HG02938 (cell line): ENCODE measurements at regions not wholly inside any gene's neighbourhood (a gene's known extent, or its start where the extent isn't known, plus 50 kb on each side); places are given as distances from the start of the nearest gene placed in this dataset.

Source experiments
- ATAC-seq: cut with Tn5 transposase; IDR thresholded peaks from one replicate; pipeline ENCODE4 v1.9.1; 2021; ENCODE audit warnings: mild to moderate bottlenecking, moderate library complexity; ENCODE audit not compliant: unreplicated experiment

DNA sequence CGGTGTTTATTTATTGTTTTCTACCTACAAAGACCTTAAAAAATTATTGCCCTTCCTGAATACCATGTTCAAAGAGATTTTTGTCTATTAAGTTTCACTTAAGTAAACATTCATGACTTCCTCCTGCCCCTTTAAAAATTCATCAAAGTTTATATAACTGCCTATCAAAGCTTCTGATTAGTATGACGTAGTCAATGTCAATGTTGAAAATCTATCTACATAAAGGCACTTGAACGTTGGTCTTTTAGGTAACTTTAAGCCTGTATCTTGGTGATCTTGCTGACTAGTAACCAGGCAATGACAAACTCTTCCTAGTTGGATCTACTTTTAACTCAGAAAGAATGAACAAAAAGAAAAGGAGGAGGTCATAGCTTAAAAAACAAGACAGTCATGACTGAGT, 97.2 kb downstream of the MAIP1 start:
- no peak for ATAC-seq

DNA sequence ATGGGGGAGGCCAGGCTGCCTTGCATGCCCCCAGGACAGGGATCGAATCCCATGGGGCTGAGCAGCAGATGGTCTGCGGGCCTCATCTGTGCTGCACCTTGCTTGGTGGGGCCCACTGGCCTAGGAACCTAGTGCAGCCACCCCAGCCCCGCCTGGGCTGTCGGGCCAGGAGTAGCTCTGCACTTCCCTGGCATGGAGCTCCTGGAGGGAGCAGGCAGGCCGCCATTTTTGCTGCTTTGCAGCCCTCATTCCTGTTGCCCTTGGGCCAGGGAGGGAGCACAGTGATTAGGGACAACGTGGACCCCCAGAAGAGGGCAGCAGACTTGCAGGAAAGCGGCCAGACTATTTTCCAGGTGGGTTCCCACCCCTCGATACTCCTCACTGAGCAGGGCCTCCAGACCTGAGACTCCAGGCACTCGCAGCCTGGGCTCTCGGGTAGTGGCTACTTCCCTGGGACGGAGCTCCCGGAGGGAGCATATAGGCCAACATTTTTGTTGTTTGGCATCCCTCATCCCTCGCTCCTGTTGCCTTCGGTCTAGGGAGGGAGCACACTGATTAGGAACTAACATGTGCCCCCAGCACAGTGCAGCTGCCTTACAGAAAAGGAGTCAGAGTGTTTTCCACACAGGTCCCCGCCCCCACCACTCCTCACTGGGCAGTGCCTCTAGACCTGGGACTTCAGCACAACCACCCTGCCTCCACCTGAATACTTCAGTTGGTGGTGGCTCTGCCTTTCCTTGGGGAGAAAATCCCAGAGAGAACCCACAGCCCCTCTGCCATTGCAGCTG, 99.5 kb downstream of the MAIP1 start:
- no peak for ATAC-seq

DNA sequence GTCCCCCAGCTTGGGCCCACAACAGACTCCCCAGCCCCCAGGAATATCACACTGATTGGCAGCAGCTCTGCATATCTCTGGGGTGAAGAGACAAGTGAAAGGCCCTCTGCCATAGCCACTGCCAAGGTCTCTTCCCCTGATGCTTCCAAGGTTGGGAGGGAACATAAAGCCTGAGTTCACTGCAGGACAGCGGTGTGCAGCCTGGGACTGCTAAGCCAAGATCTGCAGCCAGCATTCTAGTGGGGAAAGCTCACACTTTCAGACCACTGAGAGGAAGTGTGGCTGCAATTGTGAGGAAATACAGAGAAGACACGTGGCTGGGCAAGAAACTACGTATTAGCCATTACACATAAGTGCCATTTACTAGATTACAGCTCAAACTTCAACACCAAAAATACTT, 100.7 kb downstream of the MAIP1 start:
- no peak for ATAC-seq

DNA sequence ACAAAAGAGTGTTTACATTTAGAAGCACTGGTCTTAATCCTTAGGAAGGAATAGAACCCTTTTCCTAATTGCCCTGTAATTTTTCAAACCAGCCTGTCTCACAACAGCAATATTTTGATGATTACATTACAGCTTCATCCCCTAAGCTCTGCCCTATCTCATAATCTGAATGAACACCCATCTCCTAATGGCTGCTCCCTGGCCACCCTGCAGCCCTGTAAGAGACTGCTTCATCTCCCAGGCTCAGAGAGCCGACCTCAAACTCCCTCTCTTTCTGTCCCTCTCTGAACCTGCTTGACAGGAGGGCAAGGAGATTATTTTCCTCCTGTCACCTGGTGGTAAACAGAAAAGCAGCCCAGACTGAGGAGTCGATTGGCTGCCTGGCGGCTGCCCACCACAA, 107.8 kb downstream of the MAIP1 start:
- ATAC-seq, result no peak

DNA sequence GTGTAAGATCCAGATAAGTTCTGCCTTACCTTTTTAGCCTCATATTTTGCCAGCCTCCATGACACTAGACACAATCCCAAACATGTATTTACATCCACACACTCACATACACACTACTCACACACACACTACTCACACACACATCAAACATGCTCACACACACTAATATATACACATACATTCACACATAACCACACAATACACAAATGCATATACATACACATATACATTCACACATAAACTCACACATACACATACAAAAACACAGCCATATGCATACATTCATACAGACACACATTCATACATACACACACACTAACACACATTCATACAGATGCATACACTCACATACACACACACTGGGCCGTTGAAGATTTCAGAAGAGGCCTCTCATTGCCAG, 109.5 kb downstream of the MAIP1 start:
- no peak for ATAC-seq

DNA sequence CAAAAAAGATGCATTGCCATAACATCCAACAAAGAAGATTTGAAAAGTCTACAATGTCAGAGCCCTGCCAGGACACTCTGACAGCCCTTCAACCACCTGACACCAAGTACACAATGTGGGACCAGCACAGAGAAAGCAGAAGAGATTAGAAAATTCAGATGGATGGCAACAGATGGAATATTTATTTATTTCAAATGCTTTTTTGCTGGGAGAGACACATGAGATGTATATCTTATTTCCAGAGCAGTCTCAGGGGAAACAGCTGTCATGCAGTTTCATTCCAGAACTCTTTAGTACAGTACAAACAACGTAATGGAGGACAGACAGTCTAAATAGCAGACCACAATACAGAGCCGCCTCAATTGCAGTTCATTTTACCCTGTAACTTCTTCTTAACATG, 110.1 kb downstream of the MAIP1 start:
- no peak for ATAC-seq

DNA sequence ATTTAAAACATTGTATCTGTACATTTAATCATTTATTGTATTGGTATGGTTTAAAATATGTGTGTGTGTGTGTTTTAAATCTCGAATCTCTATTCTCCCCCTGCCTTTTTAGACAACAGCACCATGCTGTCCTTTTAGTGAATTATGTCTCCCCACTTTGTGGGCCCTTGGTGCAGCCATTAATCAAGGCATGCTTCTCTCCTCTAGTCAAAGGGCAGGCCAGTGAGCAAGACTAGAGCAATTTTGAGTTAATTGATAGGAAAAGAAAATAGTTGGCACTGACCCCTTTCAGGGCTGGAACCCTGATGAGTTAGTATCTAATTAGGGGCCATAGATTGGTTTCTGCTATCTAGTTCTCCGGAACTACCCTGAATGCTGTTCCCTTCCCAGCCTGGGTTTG, 111.0 kb downstream of the MAIP1 start:
- no peak for ATAC-seq

DNA sequence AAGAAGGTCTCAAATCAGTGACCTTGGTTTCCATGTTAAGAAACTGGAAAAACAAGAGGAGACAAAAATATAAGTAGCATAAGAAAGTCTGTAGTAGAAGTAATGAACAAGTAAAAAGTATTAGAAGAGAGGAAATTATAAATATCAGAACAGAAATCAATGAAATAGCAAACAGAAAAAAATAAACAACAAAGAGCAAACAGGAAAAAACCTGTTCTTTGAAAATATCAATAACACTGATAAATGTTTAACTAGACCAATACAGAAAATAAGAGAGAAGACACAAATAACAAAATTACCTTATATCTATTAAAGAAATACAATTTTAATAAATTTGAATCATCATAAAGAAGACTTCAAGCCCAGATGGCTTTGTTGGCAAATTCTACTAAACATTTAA, 113.3 kb downstream of the MAIP1 start:
- no peak for ATAC-seq

DNA sequence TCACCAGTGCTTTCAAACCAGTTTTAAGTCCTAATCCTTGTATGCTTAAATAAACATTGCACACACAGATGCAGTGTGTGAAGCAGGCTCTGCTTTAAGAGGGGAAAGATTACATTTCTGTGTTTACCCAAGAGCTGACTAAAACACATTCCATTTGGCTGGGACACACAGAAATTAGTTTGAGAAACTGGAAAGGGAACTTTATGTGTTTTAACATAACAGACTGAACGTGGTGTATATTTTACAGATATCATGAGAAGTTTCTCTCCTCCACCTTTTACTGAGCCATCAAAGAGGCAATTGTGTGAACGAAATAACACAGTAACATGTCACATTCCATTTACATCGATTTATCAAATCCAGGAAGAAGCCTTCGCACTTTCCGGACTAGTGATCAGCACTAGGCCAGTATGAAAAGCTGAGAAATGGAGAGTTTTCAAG, 121.8 kb downstream of the MAIP1 start:
- no peak for ATAC-seq

DNA sequence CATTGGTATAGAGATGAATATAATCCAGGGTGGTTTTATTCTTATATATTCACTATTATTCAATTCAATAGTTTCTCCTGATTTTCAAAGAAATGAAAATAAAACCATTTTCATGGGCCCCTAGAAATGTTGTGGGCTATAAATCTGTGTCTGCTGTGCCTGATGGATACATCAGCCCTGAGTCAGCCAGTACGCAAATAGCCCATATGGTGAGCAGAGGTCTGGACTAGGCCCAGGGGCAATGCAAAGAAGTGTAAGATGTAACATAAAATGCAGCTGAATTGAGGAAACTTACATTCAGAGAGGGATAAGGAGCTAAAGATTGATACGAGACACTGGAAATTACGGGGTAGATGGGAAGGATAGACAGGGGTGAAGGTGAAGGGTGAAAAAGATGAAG, 122.5 kb downstream of the MAIP1 start:
- no peak for ATAC-seq

DNA sequence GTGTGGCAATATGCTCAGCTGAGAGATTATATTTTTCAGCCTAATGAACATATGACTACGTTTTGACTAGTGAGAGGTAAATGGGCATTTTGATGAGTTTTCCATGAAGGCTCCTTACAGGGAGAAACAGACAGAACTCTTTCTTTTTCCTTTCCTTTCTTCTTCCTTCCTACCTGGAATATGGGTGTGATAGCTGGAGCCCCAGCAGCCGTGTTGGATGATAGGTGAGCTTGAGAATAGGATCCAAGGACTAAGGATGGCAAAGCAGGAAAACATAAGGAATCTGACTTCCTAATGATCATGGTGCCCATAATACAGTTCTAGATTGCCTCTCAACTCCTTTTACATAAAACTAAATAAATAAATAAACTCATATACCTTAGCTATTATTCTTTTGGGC, 124.0 kb downstream of the MAIP1 start:
- ATAC-seq, result no peak

DNA sequence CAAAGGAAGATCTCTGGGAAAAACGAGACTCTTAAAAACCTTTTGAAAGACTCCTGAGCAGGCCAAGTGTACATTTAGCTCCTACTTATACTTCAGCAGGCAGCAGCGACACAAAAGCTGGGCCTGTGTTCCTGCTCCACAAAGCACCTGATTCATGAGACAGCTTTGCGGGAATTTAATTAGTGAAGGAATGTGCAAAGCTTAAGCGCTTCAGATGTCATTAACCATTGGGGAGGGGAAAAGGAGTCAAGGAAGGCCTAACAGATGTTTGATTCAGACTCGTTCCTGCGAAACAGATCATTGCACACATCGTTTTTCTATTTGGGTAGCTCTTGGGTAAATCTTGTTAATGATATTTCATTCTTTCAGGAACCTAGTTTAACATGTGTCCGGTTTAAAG, 125.9 kb downstream of the MAIP1 start:
- no peak for ATAC-seq

DNA sequence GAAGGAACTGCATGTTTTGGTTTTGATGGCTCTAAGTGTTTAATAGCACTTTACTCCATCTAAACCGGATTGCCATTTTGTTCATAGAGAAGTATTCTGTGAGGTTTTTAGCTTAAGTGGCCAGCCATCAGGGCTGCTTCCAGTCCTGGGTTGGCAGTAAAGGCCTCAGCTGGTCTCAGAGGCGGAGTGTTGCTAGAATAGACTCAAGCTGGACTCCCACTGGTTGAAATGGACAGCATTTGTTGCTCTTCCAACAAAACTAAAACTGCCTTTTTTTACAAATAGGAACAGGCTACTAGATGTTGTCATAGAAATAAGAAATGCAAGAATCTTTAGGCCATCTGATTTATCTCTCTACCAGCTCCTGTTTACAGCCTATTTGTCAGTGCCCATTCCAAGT, 126.4 kb downstream of the MAIP1 start:
- ATAC-seq, result no peak

DNA sequence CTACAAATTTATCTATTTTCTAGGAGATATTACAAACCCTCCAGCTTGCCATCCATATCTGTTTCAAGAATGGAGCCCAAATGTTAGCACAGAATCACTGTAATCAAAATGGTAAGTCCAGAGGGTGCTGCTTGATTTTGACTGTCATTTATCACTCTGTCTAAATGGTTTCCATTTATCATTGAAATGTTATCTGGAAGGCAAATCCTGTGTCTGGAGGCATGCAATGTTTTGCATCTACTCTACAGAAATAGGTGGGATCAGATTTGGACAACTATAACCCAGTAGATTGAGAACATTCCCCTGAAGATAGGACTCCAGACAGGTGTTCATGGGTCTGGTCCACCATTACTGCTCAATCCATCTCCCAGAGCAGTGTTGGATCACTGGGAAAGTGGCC, 128.7 kb downstream of the MAIP1 start:
- no peak for ATAC-seq

DNA sequence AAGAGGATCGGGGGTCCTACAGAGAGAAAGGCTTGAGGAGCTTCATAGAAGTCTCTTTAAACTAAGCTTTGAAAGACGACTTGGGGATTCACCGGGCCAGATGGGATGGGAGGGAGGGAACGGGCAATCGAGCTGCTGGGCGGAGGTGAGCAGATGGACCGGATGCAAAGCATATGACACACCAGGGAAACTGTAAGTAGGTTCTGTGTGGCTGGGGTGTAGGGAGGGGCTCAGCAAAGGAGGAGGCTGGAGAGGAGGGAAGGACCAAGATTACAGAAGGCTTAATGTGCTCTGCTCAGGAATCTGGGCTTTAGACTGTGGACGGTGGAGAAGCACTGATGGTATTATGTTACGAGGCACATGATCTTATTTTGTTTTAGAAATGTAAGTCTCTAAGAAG, 131.5 kb downstream of the MAIP1 start:
- ATAC-seq, result no peak

DNA sequence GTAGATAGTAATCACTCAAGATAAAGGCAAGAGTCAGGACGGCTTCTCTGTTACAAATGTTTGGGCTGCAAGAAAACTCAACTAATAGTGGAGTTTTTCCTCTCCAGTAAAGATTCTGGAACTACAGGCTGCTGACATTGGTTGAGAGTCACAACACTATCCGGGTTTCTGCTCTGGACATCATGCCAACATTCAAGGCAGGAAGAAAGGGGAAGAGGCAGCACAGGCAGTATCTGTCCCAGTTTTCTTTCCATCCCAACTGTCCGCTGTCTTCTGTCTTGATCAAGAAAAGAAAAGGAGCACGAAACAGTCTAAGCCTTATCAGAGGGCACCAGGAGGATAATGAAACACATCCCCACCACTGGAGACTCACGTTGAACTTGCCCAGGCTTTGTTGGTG, 132.1 kb downstream of the MAIP1 start:
- ATAC-seq, result no peak

DNA sequence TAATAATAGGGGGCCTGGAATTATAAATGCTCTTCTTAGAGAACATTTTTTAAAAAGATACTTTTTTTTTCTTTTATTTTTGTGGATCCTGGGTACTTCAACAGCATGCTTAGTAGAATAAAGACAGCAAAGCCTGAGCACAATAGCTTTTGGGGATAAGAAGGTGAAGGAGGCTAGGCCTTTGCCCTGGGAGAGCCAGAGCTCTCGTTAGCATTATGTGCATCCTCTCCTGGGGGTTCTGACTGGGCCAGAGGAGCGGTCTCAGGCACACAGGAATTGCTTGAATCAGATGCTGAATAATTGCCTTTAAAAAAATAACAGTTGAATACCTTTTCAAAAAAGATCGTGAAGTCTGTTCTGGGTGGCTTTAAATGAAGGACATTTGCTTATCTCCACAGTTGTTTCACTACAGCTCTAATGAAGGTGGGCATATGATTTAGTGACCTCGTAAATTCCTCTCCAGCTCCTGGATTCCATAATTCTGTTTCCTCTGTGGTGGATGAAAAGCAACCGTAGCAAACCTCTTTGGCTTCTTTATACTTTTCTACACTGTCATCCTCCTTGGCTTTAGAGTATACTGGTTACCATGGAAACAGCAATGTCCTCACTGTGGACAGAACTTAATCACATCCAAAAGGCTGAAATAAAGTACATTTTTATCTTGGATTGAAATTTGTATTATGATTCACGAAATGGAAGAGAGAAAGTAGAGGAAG, 133.8 kb downstream of the MAIP1 start:
- no peak for ATAC-seq

DNA sequence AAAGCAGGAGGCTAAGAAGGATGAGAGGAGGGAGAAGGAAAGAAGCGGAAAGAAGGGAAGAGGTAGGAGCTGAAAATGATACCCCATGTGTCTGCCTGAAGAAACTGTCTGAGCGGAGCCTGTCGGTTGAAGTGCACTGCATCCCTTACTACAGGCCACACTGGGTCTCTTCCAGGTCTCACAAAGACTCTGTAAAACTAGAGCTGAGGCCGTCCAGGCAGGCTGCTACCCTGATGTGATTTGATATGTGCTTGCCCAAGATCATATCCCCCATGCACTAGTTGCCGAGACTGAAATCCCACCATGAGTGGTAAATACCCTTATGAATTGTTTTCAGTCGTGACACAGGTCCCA, 134.4 kb downstream of the MAIP1 start:
- no peak for ATAC-seq

DNA sequence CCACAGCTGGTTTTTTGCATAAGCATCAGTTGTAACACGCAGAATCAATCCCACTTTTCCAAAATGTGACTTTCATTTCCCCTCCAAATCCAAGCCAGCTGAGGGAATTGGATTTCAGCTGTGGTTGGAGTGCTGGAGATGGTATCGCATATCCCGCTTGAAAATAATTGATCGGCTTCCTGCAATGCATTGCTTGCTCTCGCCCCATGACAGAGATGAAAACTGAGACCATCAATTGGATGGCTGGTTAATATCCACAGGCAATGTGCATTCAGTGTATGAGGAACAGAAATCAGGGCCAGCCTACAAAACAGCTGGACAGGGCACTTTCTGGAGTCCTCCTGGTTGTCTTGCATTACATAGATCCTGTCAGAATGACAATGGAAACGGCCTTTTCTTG, 135.3 kb downstream of the MAIP1 start:
- ATAC-seq, result no peak

DNA sequence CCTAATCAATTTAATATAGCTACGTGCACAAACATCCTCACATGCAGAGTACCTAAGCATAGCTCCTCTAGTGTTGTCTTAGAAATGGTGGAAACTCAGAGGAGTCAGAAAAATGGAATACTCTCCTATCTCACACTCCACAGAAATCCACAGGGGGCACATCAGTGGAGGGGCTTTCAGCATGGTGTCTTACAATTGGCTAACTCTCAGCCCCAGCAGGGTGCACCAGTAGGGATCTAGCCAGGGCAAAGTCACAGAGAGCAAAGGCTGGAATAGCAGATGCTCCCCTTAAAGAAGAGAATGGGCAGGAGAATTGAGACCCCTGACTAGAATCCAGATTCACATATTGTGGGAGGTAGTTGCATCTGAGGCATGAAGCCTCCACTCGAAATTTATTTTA, 135.7 kb downstream of the MAIP1 start:
- no peak for ATAC-seq

DNA sequence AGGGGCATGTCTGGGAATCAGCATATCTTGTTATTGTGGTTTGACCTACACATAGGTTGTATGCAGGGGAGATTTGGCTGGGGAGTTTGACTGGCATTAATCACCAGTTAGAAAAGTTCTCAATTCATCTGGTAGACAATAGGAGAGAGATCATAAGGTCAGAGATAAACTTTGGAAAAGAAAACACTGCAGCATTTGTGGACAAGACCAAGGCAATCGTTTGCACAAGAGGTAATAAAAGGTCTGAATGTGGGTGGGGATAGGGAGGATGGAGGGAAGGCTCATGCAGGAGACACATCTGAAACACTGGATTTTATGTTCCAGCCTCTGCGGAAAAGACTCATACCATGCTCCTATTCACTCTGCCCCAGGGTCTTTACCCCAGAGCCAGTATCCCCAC, 136.9 kb downstream of the MAIP1 start:
- no peak for ATAC-seq

DNA sequence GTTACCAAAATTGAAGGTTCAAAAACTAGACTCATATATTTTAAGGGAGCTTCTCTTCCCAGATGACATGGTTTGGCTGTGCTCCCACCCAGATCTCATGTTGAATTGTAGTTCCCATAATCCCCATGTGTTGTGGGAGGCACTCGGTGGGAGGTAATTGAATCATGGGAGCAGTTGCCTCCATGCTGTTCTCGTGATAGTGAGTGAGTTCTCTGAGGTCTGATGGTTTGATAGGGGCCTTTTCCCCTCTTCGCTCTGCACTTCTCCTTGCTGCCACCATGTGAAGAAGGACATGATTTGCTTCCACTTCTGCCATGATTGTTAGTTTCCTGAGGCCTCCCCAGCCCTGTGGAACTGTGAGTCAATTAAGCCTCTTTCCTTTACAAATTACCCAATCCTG, 140.1 kb downstream of the MAIP1 start:
- no peak for ATAC-seq

DNA sequence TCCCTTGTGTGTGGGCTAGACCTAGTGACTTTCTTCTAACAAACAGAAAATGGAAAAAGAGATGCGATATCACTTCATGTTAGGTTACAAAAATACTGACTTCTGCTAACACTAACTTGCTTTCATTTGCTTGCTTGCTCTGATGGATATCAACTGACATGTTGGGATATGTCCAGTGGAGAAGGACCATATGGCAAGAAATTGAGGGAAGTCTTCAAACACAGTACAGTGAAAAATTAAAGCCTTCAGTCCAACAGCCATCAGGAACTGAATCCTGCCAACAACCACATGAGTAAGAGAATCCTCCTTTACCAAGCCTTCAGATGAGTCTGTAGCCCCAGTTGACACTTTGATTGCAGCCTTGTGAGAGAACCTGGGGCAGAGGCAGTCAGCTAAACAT, 143.9 kb downstream of the MAIP1 start:
- no peak for ATAC-seq
